Mesenchymal stem cell (in vitro differentiated cells and primary cell): ENCODE measurements at regions not wholly inside any gene's neighbourhood (a gene's known extent, or its start where the extent isn't known, plus 50 kb on each side); places are given as distances from the start of the nearest gene placed in this dataset.

Source experiments
- DNase-seq: peaks from one replicate; pipeline ENCODE4 v3.0.0-alpha.2; 2013
- H2AFZ ChIP-seq: one replicate; pipeline ENCODE4 v1.6.1; 2013; ENCODE audit warnings: low read depth, mild to moderate bottlenecking, control low read depth, inconsistent platforms, low read length, moderate library complexity
- H2AK5ac ChIP-seq: 2 replicates; pipeline ENCODE4 v1.6.1; 2013; ENCODE audit warnings: low read length, moderate library complexity, mild to moderate bottlenecking, inconsistent platforms; ENCODE audit not compliant: severe bottlenecking
- H2BK120ac ChIP-seq: one replicate; pipeline ENCODE4 v1.6.1; 2013; ENCODE audit warnings: low read depth, mild to moderate bottlenecking, inconsistent platforms, low read length, moderate library complexity
- H2BK12ac ChIP-seq, 2 experiments: one replicate each; pipeline ENCODE4 v1.6.1; 2013; ENCODE audit warnings: inconsistent platforms in 2 of 2, low read length in 2 of 2, mild to moderate bottlenecking in 2 of 2, moderate library complexity in 2 of 2, control low read depth in 1 of 2
- H2BK15ac ChIP-seq: one replicate; pipeline ENCODE4 v1.6.1; 2013; ENCODE audit warnings: mild to moderate bottlenecking, low read depth, inconsistent platforms; ENCODE audit not compliant: poor library complexity, severe bottlenecking
- H2BK5ac ChIP-seq: 2 replicates; pipeline ENCODE4 v1.6.1; 2013; ENCODE audit warnings: low read depth, mild to moderate bottlenecking, low read length, control low read depth, inconsistent platforms; ENCODE audit not compliant: poor library complexity, severe bottlenecking
- H3K14ac ChIP-seq, 2 experiments: one replicate each; pipeline ENCODE4 v1.6.1; 2013; ENCODE audit warnings: inconsistent platforms in 2 of 2, low read length in 2 of 2, control low read depth in 1 of 2, mild to moderate bottlenecking in 1 of 2, moderate library complexity in 1 of 2
- H3K18ac ChIP-seq, 2 experiments: one replicate each; pipeline ENCODE4 v1.6.1; 2013; ENCODE audit warnings: inconsistent platforms in 2 of 2, low read length in 2 of 2, control low read depth in 1 of 2, low read depth in 1 of 2, mild to moderate bottlenecking in 1 of 2
- H3K23ac ChIP-seq, 2 experiments: one replicate each; pipeline ENCODE4 v1.6.1; 2013; ENCODE audit warnings: inconsistent platforms in 2 of 2, low read length in 2 of 2, mild to moderate bottlenecking in 2 of 2, moderate library complexity in 2 of 2, control low read depth in 1 of 2
- H3K27ac ChIP-seq: 2 replicates; pipeline ENCODE4 v1.5.1; 2013; ENCODE audit warnings: mild to moderate bottlenecking, moderate library complexity, low read length, control low read depth, inconsistent platforms; ENCODE audit not compliant: poor library complexity, severe bottlenecking
- H3K27me3 ChIP-seq, 2 experiments: 2 replicates each; pipeline versions ENCODE4 v1.6.1 to v1.7.0; 2013; ENCODE audit warnings: low read length in 2 of 2, mild to moderate bottlenecking in 2 of 2, moderate library complexity in 2 of 2, control low read depth in 1 of 2, inconsistent platforms in 1 of 2; ENCODE audit not compliant: control insufficient read depth in 1 of 2, insufficient read depth in 1 of 2
- H3K36me3 ChIP-seq, 2 experiments: 2 replicates each; pipeline versions ENCODE4 v1.6.1 to v1.7.0; 2013; ENCODE audit warnings: low read length in 2 of 2, control low read depth in 1 of 2, inconsistent platforms in 1 of 2, low read depth in 1 of 2, mild to moderate bottlenecking in 1 of 2; ENCODE audit not compliant: insufficient read depth in 2 of 2, control insufficient read depth in 1 of 2
- H3K4ac ChIP-seq, 2 experiments: one replicate each; pipeline ENCODE4 v1.6.1; 2013; ENCODE audit warnings: inconsistent platforms in 2 of 2, low read length in 2 of 2, mild to moderate bottlenecking in 2 of 2, moderate library complexity in 2 of 2, control low read depth in 1 of 2, low read depth in 1 of 2
- H3K4me1 ChIP-seq: 2 replicates; pipeline ENCODE4 v1.6.1; 2013; ENCODE audit warnings: low read depth, low read length, control low read depth; ENCODE audit not compliant: control insufficient read depth, insufficient read depth
- H3K4me2 ChIP-seq: 2 replicates; pipeline ENCODE4 v1.6.1; 2013; ENCODE audit warnings: low read length, mild to moderate bottlenecking, inconsistent platforms; ENCODE audit not compliant: poor library complexity, severe bottlenecking
- H3K4me3 ChIP-seq, 2 experiments: 2 replicates each; pipeline versions ENCODE4 v1.5.1 to v1.7.0; 2013; ENCODE audit warnings: low read length in 2 of 2, mild to moderate bottlenecking in 2 of 2, control low read depth in 1 of 2, low read depth in 1 of 2; ENCODE audit not compliant: insufficient read depth in 1 of 2
- H3K79me1 ChIP-seq: replicated peaks from 2 replicates; pipeline ENCODE4 v1.6.1; 2013; ENCODE audit warnings: mild to moderate bottlenecking, control low read depth, low read length, inconsistent platforms; ENCODE audit not compliant: poor library complexity, severe bottlenecking
- H3K9ac ChIP-seq: 2 replicates; pipeline ENCODE4 v1.7.0; 2013; ENCODE audit warnings: mild to moderate bottlenecking, low read length, moderate library complexity
- H3K9me3 ChIP-seq: 2 replicates; pipeline ENCODE4 v1.7.0; 2013; ENCODE audit warnings: mild to moderate bottlenecking, low read length; ENCODE audit not compliant: control insufficient read depth
- H4K8ac ChIP-seq: one replicate; pipeline ENCODE4 v1.6.1; 2013; ENCODE audit warnings: inconsistent platforms, mild to moderate bottlenecking, low read length, moderate library complexity
- H4K91ac ChIP-seq: one replicate; pipeline ENCODE4 v1.6.1; 2013; ENCODE audit warnings: mild to moderate bottlenecking, low read length, inconsistent platforms
- WGBS: methylation state at CpG from one replicate; pipeline ENCODE4 v1.1.7; 2013; ENCODE audit warnings: mixed read lengths; 5-methylcytosine and 5-hydroxymethylcytosine counted together

DNA sequence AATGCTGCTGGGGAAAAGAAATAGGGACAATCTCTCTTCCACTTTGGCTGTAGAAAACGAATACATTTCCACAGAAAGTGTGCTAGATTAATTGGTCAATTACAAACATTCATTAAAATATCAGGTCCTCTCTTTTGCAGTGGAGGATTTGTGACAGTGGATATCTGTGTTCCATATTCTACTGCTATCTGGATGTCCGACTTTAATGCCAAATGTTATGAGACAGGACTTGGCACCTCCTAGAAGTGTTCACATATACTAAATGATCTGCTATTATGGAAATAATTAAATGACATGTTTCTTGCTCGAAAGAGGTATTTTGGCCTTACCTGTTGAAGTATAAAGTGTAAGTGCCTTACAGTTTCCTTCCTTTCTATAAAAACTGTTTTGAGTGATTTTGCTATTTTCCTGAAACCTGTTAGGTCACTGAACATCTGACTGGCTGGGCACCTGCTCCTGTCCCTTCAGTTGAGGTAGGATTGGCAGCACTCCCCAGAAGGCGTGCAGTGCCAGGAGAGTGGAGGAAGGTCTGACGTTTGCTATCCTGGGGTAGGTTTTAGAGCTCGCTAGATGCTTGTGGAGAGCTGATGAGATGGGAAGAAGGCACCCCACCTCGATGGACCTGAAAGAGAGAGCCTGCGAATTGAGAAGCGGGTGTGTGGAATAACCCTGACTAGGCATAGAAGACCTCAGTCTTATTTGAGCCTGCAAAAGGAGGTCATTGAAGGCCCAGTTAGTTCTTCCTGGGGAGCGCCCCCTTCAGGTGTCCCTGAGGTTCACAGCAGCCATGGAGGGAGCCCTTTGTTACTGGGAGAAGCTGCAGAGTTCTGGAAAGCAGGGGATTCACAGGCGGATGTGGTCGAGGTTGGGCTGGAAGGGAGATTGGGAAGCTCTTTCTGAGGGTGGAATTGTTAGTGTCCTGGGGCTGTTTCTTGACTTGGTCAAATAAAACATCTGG lies 159.4 kb upstream of the ZNF267 start:
- H2AK5ac ChIP-seq, result no peak overlapping the region
- H3K4ac ChIP-seq, result no peak overlapping the region
- DNase-seq, result no peak
- H2BK15ac ChIP-seq, result no peak overlapping the region
- H2BK12ac ChIP-seq, result no peak overlapping the region
- H3K23ac ChIP-seq, result no peak overlapping the region
- peak overlapping the region; percentile 99 for H3K9ac ChIP-seq
- H4K91ac ChIP-seq, result no peak overlapping the region
- peak overlapping the region in 1 of 2 experiments; percentile 59 for H3K18ac ChIP-seq
- H3K27ac ChIP-seq, result no peak overlapping the region
- H2BK120ac ChIP-seq, result no peak overlapping the region
- no peak overlapping the region for H2BK5ac ChIP-seq
- H2AFZ ChIP-seq, result no peak overlapping the region
- peak overlapping the region; percentile 71 for H3K4me2 ChIP-seq
- no peaks in the 10 kb centered on the region for H3K27me3 ChIP-seq
- H3K4me1 ChIP-seq, result peaks cover 5% of the 10 kb centered on the region
- peaks cover 22% of the 10 kb centered on the region for H3K9me3 ChIP-seq
- H3K79me1 ChIP-seq, result peaks cover 35% of the 10 kb centered on the region
- H3K36me3 ChIP-seq, result peaks cover 19 to 36% of the 10 kb centered on the region in 2 experiments
- H3K14ac ChIP-seq, result no peak overlapping the region
- WGBS, result 66% methylated on average over 9 of the region's 12 CpGs
- H3K4me3 ChIP-seq, result peak overlapping the region; percentile 86 to 97
- H4K8ac ChIP-seq, result no peak overlapping the region

DNA sequence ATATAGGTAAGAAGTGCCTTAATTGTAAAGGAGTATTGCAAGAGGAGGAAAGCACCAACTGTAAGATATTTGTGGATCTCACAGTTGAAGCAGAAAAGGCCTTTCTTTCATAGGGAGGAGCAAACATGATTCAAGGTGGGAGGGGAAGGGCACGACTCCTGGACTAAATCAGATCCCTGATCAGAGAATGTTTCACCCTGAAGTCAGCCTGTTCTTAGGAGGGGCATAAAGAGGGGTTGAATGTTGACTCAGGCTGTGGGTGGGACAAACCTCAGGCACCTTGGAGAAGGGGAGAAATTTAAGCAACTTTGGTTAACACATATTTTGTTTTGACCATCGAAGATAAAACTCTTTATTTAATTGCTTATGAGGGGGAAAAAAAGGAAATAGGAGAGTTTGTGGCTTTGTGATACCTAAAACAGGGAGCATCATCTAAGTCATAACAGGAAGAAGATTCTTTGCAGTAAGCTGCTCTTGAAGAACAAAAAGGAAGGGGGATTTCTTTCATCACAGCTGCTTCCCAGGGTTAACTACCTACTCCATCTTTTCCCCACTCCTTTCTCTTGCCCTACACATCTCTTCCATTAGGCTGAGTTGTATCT lies 158.6 kb upstream of the ZNF267 start:
- Histone ChIP-seq H2AFZ (no peak overlapping the region), H2BK12ac (no peak overlapping the region), H3K36me3 (peaks cover 22 to 43% of the 10 kb centered on the region in 2 experiments), H2BK15ac (no peak overlapping the region), H2BK5ac (no peak overlapping the region), H2BK120ac (no peak overlapping the region), H3K4ac (no peak overlapping the region), H3K4me2 (no peak overlapping the region), H4K91ac (no peak overlapping the region), H3K4me1 (peaks cover 5% of the 10 kb centered on the region), H3K9ac (no peak overlapping the region), H3K14ac (no peak overlapping the region), H3K9me3 (peaks cover 29% of the 10 kb centered on the region), H3K4me3 (peak overlapping the region in 1 of 2 experiments; percentile 97), H3K79me1 (peaks cover 41% of the 10 kb centered on the region), H3K27me3 (no peaks in the 10 kb centered on the region), H4K8ac (no peak overlapping the region), H3K18ac (no peak overlapping the region), H3K23ac (no peak overlapping the region), H3K27ac (no peak overlapping the region), H2AK5ac (no peak overlapping the region)
- WGBS, result 91% methylated on average over 2 of the region's 2 CpGs
- DNase-seq, result no peak

DNA sequence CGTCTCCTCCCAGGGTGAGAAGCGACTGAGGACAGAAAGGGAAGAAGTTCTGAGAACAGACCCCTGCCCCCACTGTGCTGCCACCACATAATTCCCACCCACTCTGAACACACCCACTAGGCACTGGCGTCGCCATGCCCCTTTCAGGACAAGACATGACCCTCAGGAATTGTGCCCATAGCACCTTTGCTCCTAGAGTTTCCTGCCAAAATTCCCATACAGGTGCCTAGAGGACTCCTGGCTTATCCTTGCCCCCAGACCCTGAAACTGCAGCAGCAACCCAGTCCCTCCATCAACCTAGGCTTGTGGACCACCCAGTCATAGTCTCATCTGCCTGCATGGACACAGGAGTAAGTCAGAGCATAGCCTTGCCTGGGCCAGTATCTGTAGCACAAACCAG lies 157.7 kb upstream of the ZNF267 start:
- Histone ChIP-seq H3K23ac (no peak overlapping the region), H2BK120ac (no peak overlapping the region), H4K91ac (no peak overlapping the region), H2BK12ac (no peak overlapping the region), H3K27me3 (no peaks in the 10 kb centered on the region), H2BK5ac (no peak overlapping the region), H3K9ac (no peak overlapping the region), H2AFZ (no peak overlapping the region), H2AK5ac (no peak overlapping the region), H3K4ac (no peak overlapping the region), H4K8ac (no peak overlapping the region), H3K36me3 (peaks cover 22 to 51% of the 10 kb centered on the region in 2 experiments), H3K18ac (no peak overlapping the region), H3K4me3 (no peak overlapping the region), H3K4me1 (peaks cover 5% of the 10 kb centered on the region), H3K4me2 (no peak overlapping the region), H3K79me1 (peaks cover 46% of the 10 kb centered on the region), H3K14ac (no peak overlapping the region), H3K27ac (no peak overlapping the region), H2BK15ac (no peak overlapping the region), H3K9me3 (peaks cover 37% of the 10 kb centered on the region)
- no peak for DNase-seq
- 98% methylated on average over 4 of the region's 4 CpGs for WGBS

DNA sequence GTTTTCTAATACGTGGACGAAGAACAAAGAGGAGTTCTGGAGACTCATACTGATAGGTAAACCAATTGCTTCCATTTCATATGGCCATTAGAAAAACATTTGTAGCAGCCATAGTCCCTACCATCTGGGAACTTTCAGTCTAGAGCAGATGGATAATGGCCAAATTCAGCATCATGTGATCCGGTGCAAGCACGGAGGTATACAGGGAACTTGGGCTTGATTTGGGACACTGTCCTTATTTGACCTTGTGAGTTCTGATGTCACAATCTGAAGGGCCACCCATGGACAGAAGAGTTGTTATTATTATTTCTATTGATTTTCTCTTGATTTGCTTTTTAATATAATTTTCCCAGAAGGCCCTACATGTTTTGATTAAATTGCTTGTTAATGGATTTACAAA lies 154.6 kb upstream of the ZNF267 start:
- no peak overlapping the region for H3K23ac ChIP-seq
- H3K4me3 ChIP-seq, result no peak overlapping the region
- no peak overlapping the region for H2AK5ac ChIP-seq
- H2BK120ac ChIP-seq, result no peak overlapping the region
- peaks cover 24 to 73% of the 10 kb centered on the region in 2 experiments for H3K36me3 ChIP-seq
- H3K79me1 ChIP-seq, result peaks cover 53% of the 10 kb centered on the region
- H3K4me1 ChIP-seq, result peaks cover 5% of the 10 kb centered on the region
- no peak overlapping the region for H2BK12ac ChIP-seq
- no peak overlapping the region for H2AFZ ChIP-seq
- H3K27ac ChIP-seq, result no peak overlapping the region
- no peak overlapping the region for H3K4me2 ChIP-seq
- H4K91ac ChIP-seq, result no peak overlapping the region
- no peaks in the 10 kb centered on the region for H3K27me3 ChIP-seq
- H2BK15ac ChIP-seq, result no peak overlapping the region
- no peak overlapping the region for H3K9ac ChIP-seq
- H3K9me3 ChIP-seq, result peaks cover 66% of the 10 kb centered on the region
- H2BK5ac ChIP-seq, result no peak overlapping the region
- no peak for DNase-seq
- no peak overlapping the region for H3K14ac ChIP-seq
- no peak overlapping the region for H3K18ac ChIP-seq
- 98% methylated on average over 4 of the region's 4 CpGs for WGBS
- no peak overlapping the region for H4K8ac ChIP-seq
- H3K4ac ChIP-seq, result no peak overlapping the region
